Esophagus muscularis mucosa (tissue), 4 donors: ENCODE measurements at regions not wholly inside any gene's neighbourhood (a gene's known extent, or its start where the extent isn't known, plus 50 kb on each side); places are given as distances from the start of the nearest gene placed in this dataset.

ENCODE experiments used
- EP300 ChIP-seq: sonication (generic); formaldehyde crosslinking; IDR thresholded peaks from one replicate; pipeline ENCODE4 v1.6.1; 2017; ENCODE audit warnings: antibody characterized with exemption
- POLR2AphosphoS5 ChIP-seq, 2 donors: sonication (generic); formaldehyde crosslinking; IDR thresholded peaks; one replicate each; pipeline ENCODE4 v1.6.1; 2017; ENCODE audit warnings: antibody characterized with exemption in 2 of 2
- TF ChIP-seq, protein P1 (sequence below), 3 experiments: fragments of 200-600 bp in 2 of 3; fragments of 450-650 bp in 1 of 3; sonication (generic) in 2 of 3; IDR thresholded peaks; one replicate each; pipeline ENCODE4 v1.5.1; 2017 to 2019; ENCODE audit warnings: antibody characterized with exemption in 3 of 3, mild to moderate bottlenecking in 2 of 3, moderate library complexity in 1 of 3

DNA sequence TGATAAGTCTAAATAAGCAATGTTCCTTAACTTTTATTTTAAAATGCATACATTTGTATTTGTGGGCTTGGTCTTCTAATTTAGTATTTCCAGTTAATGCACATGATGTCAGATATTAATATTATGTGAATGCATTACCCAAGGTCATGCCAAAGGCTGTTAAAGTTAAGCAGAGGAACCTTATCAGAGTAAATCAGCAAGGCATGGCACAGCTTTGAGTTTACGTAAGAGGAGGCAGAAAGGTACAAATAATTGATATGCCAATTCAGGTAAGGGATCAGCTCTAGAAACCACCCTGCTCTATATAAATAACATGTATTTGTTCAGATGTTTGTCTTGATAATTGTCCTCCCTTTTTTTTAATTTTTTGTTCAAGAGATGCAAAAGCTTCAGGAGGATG, 64.5 kb upstream of the CHRM3 start:
- TF ChIP-seq EP300 (no peak), POLR2AphosphoS5 (IDR thresholded peaks at IDR 0.05) (no peak)
- TF ChIP-seq, protein P1, sequence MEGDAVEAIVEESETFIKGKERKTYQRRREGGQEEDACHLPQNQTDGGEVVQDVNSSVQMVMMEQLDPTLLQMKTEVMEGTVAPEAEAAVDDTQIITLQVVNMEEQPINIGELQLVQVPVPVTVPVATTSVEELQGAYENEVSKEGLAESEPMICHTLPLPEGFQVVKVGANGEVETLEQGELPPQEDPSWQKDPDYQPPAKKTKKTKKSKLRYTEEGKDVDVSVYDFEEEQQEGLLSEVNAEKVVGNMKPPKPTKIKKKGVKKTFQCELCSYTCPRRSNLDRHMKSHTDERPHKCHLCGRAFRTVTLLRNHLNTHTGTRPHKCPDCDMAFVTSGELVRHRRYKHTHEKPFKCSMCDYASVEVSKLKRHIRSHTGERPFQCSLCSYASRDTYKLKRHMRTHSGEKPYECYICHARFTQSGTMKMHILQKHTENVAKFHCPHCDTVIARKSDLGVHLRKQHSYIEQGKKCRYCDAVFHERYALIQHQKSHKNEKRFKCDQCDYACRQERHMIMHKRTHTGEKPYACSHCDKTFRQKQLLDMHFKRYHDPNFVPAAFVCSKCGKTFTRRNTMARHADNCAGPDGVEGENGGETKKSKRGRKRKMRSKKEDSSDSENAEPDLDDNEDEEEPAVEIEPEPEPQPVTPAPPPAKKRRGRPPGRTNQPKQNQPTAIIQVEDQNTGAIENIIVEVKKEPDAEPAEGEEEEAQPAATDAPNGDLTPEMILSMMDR (IDR thresholded peaks at IDR 0.05): no peak
